Loucy (cell line): ENCODE measurements at regions not wholly inside any gene's neighbourhood (a gene's known extent, or its start where the extent isn't known, plus 50 kb on each side); places are given as distances from the start of the nearest gene placed in this dataset.
A peak's percentile ranks its signal among the peaks of the same experiment; 100 is the strongest.

Source experiments
- H2AFZ ChIP-seq: fragments of 200-600 bp; sonication (generic); 2 replicates; pipeline ENCODE4 v1.6.0; 2016; ENCODE audit warnings: antibody characterized with exemption, mild to moderate bottlenecking, low read length, moderate library complexity
- H3F3A ChIP-seq: fragments of 200-600 bp; 2 replicates; pipeline ENCODE4 v1.6.0; 2016; ENCODE audit warnings: antibody characterized with exemption, low read depth, mild to moderate bottlenecking
- H3K27me3 ChIP-seq: fragments of 200-600 bp; sonication (generic); 2 replicates; pipeline ENCODE4 v1.6.1; 2014; ENCODE audit warnings: low read length, mild to moderate bottlenecking; ENCODE audit not compliant: insufficient read depth, poor library complexity, severe bottlenecking
- H3K36me3 ChIP-seq: fragments of 200-600 bp; sonication (generic); 2 replicates; pipeline ENCODE4 v1.6.1; 2016; ENCODE audit warnings: low read length; ENCODE audit not compliant: insufficient read depth
- H3K4me1 ChIP-seq: fragments of 200-600 bp; sonication (generic); 2 replicates; pipeline ENCODE4 v1.5.1; 2014; ENCODE audit warnings: low read length, mild to moderate bottlenecking; ENCODE audit not compliant: insufficient read depth, poor library complexity, severe bottlenecking
- H3K4me2 ChIP-seq: fragments of 200-600 bp; sonication (generic); 2 replicates; pipeline ENCODE4 v1.6.0; 2014; ENCODE audit warnings: antibody characterized with exemption, low read length, low read depth, mild to moderate bottlenecking; ENCODE audit not compliant: poor library complexity, severe bottlenecking
- H3K4me3 ChIP-seq: fragments of 200-600 bp; sonication (generic); 2 replicates; pipeline ENCODE4 v1.5.1; 2014; ENCODE audit warnings: low read length, mild to moderate bottlenecking, mixed read lengths; ENCODE audit not compliant: poor library complexity, severe bottlenecking
- H3K79me2 ChIP-seq: fragments of 200-600 bp; sonication (generic); 2 replicates; pipeline ENCODE4 v1.6.1; 2014; ENCODE audit warnings: low read length; ENCODE audit not compliant: insufficient read depth
- H3K9ac ChIP-seq: fragments of 200-600 bp; sonication (generic); 2 replicates; pipeline ENCODE4 v1.6.0; 2014; ENCODE audit warnings: mild to moderate bottlenecking, low read depth, low read length, moderate library complexity; ENCODE audit not compliant: poor library complexity, severe bottlenecking
- H3K9me2 ChIP-seq: fragments of 200-600 bp; sonication (generic); replicated peaks from 2 replicates; pipeline ENCODE4 v1.6.1; 2016; ENCODE audit warnings: low read depth, low read length, mixed read lengths
- H3K9me3 ChIP-seq: fragments of 200-600 bp; sonication (generic); 2 replicates; pipeline ENCODE4 v1.6.1; 2014; ENCODE audit warnings: mild to moderate bottlenecking, antibody characterized with exemption, low read length, low read depth; ENCODE audit not compliant: insufficient read depth
- H4K20me1 ChIP-seq: fragments of 200-600 bp; sonication (generic); 2 replicates; pipeline ENCODE4 v1.6.0; 2014; ENCODE audit warnings: antibody characterized with exemption, low read length, mild to moderate bottlenecking; ENCODE audit not compliant: insufficient read depth, poor library complexity, severe bottlenecking
- CTCF ChIP-seq: fragments of 200-600 bp; sonication (generic); conservative IDR thresholded peaks from 2 replicates; pipeline ENCODE4 v1.5.1; 2014; ENCODE audit warnings: mild to moderate bottlenecking, antibody characterized with exemption, low read length
- EZH2phosphoT487 ChIP-seq: fragments of 200-600 bp; IDR thresholded peaks from 2 replicates; pipeline ENCODE4 v1.6.1; 2018; ENCODE audit warnings: antibody characterized with exemption, mild to moderate bottlenecking, moderate library complexity, borderline replicate concordance

DNA sequence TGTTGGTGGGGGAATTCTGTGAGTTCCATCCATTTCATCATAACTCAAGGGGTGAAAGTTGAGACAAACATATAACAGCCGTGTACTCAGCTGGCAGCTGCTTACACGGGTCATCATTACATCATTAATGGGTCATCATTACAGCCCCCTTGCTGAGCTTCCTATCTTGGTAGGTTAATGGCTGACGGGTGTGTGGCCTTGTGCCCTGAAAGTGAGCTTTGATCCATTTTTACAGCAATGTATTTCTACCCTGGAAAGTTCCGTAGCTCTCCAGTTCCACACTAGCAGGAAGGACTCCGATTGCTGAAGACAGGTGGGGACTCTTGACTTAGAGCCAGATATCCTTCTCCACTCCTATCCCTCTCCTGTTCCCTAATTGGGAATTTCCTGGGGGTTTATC, 105.2 kb upstream of the DLX2 start:
- Histone ChIP-seq H3F3A (no peaks in the 10 kb centered on the region), H3K36me3 (no peaks in the 10 kb centered on the region), H3K9me2 (no peaks in the 10 kb centered on the region), H3K4me1 (peaks cover 20% of the 10 kb centered on the region), H3K79me2 (no peaks in the 10 kb centered on the region), H2AFZ (no peak overlapping the region), H3K27me3 (no peaks in the 10 kb centered on the region), H3K4me2 (no peak overlapping the region), H3K9ac (no peak overlapping the region), H4K20me1 (no peaks in the 10 kb centered on the region), H3K4me3 (no peak overlapping the region), H3K9me3 (no peaks in the 10 kb centered on the region)
- no peak for TF ChIP-seq EZH2phosphoT487
- TF ChIP-seq CTCF = no peak

- Histone ChIP-seq H3K9me3 (no peaks in the 10 kb centered on the region), H2AFZ (no peak overlapping the region), H3K9ac (no peak overlapping the region), H3K36me3 (no peaks in the 10 kb centered on the region), H3K79me2 (no peaks in the 10 kb centered on the region), H3K9me2 (no peaks in the 10 kb centered on the region), H3K27me3 (no peaks in the 10 kb centered on the region), H3K4me3 (no peak overlapping the region), H3K4me1 (peaks cover 27% of the 10 kb centered on the region), H3F3A (no peaks in the 10 kb centered on the region), H3K4me2 (peak overlapping the region; percentile 11), H4K20me1 (no peaks in the 10 kb centered on the region)
- TF ChIP-seq CTCF (peak; percentile 42), EZH2phosphoT487 (no peak)
Observed at GRCh38 chr2:172208791-172209325, 106.2 kb upstream of the DLX2 start.

DNA sequence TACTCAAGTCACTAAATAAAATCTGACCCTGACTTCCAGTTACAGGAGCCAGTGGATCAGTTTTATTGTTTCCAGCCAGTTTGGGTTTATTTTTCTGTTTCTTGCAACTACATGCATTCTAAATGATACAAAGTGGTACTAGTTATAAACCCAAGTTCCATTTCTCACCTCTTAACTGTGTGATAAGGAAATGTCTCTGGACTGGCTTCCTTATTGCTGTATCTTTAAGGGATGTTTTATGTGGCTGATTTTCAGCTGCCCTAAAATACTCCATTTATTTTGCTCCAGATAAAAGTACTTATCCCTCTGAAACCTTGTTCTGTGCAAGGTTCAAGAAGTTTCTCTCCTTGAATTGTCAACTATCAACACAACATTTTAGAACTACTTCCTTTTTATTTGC, 107.9 kb upstream of the DLX2 start:
- H2AFZ ChIP-seq = no peak overlapping the region
- TF ChIP-seq EZH2phosphoT487 (no peak), CTCF (no peak)
- H3K9me3 ChIP-seq = no peaks in the 10 kb centered on the region
- no peak overlapping the region for H3K4me3 ChIP-seq
- H3K9me2 ChIP-seq = no peaks in the 10 kb centered on the region
- no peak overlapping the region for H3K9ac ChIP-seq
- H3K27me3 ChIP-seq = no peaks in the 10 kb centered on the region
- H3K36me3 ChIP-seq = no peaks in the 10 kb centered on the region
- H3K4me2 ChIP-seq = no peak overlapping the region
- H3K4me1 ChIP-seq = peaks cover 27% of the 10 kb centered on the region
- no peaks in the 10 kb centered on the region for H3K79me2 ChIP-seq
- H4K20me1 ChIP-seq = no peaks in the 10 kb centered on the region
- H3F3A ChIP-seq = no peaks in the 10 kb centered on the region
